GM12872 (cell line): ENCODE measurements at regions not wholly inside any gene's neighbourhood (a gene's known extent, or its start where the extent isn't known, plus 50 kb on each side); places are given as distances from the start of the nearest gene placed in this dataset.

Experiments used
- CTCF ChIP-seq: IDR thresholded peaks from 3 replicates; pipeline ENCODE4 v1.5.1; 2011; ENCODE audit warnings: low read depth, mild to moderate bottlenecking, low read length, moderate library complexity; ENCODE audit not compliant: insufficient read depth

DNA sequence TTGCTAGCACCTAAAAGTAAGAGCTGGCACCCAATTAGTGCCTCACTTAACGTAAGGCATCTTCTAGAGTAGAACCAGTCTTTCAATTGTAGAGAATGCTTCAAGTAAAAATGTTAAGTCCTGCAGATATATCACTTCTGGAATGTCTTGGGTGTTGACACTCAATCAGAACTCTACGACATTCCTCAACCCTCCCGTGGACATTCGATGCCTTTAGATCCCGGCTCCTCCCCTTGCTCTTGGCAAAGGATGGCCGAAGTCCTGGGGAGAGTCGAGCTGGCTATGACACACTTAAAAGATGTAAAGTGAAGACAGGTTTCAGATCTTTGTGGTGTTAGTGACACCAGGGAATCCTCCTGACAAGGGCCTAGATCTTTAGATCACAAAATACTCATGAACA lies 87.5 kb upstream of the ERCC6L2 start:
- TF ChIP-seq CTCF: no peak

DNA sequence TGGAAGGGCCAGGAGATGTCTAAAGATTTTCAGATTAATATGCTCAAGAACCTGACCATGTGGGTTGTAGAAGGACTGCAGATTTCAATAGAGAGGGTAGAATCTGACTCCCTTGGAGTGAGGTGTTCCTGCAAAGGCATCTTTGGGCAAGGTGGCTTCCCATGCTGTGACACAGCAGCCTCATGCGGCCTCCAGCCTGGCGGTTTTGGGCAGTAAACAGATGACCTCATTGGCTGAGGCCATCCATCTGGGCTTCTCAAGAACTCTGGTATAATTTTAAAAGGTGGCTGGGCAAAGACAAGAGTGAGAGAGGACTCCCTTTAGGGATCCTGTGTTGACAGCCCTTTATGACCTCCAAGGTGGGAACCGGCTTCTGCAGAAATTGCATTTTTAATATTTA lies 90.3 kb upstream of the ERCC6L2 start:
- no peak for TF ChIP-seq CTCF

- no peak for TF ChIP-seq CTCF
Measured at GRCh38 chr9:95784318-95784717, 91.2 kb upstream of the ERCC6L2 start.

GRCh38 chr9:95783426-95783975 lies 92.0 kb upstream of the ERCC6L2 start:
- no peak for TF ChIP-seq CTCF

DNA sequence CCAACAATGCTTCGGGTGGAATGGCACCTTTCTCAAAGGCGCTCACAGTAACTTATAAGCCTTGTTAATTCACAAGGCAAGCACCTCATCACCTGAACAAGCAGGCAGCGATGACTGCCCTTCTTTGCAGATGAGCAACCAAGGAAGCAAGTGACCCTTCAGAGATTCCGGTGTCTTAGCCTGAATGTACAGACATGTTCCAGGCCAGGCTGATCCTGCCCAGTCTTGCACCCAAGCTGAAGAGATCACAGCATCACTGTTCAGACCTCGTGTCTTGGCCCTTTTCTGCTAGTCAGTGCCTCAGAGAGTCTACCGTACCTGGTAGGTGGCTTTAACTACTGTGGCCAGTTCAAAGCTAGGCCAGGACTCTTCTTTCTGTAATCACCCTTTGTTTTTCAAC lies 94.7 kb upstream of the ERCC6L2 start:
- no peak for TF ChIP-seq CTCF

- no peak for TF ChIP-seq CTCF
Measured at GRCh38 chr9:95780121-95780520, 95.4 kb upstream of the ERCC6L2 start.

GRCh38 chr9:95778957-95779356 lies 96.5 kb upstream of the ERCC6L2 start:
- no peak for TF ChIP-seq CTCF
